NB4 (cell line): ENCODE measurements at regions not wholly inside any gene's neighbourhood (a gene's known extent, or its start where the extent isn't known, plus 50 kb on each side); places are given as distances from the start of the nearest gene placed in this dataset.

ENCODE experiments used
- DNase-seq: peaks from one replicate; pipeline ENCODE4 v3.0.0; 2010; ENCODE audit warnings: low read depth
- H3K4me3 ChIP-seq: one replicate; pipeline ENCODE4 v1.5.1; 2011; ENCODE audit warnings: mild to moderate bottlenecking, low read depth, low read length, moderate library complexity
- CTCF ChIP-seq: IDR thresholded peaks from one replicate; pipeline ENCODE4 v1.5.1; 2012; ENCODE audit warnings: low read depth, low read length
- MAX ChIP-seq: IDR thresholded peaks from 2 replicates; pipeline ENCODE4 v1.6.1; 2011; ENCODE audit warnings: low read depth, low read length
- MYC ChIP-seq: IDR thresholded peaks from 2 replicates; pipeline ENCODE4 v1.6.1; 2011; ENCODE audit warnings: low read depth, low read length
- POLR2A ChIP-seq: IDR thresholded peaks from 2 replicates; pipeline ENCODE4 v1.6.1; 2011; ENCODE audit warnings: mild to moderate bottlenecking; ENCODE audit not compliant: insufficient read length; ENCODE audit errors: extremely low read depth

- DNase-seq = no peak
- TF ChIP-seq MAX (no peak), CTCF (no peak), POLR2A (no peak), MYC (no peak)
- no peak overlapping the region for H3K4me3 ChIP-seq
These were observed 606.7 kb downstream of the STIM2 start for GRCh38 chr4:27467351-27467750.

GRCh38 chr4:27472364-27472763 is 611.7 kb downstream of the STIM2 start:
- H3K4me3 ChIP-seq = no peak overlapping the region
- TF ChIP-seq MAX (no peak), CTCF (no peak), POLR2A (no peak), MYC (no peak)
- DNase-seq = no peak

GRCh38 chr4:27474691-27475090 is 614.0 kb downstream of the STIM2 start:
- DNase-seq = no peak
- TF ChIP-seq MAX = no peak
- no peak for TF ChIP-seq MYC
- TF ChIP-seq CTCF = no peak
- TF ChIP-seq POLR2A = no peak
- H3K4me3 ChIP-seq = no peak overlapping the region

- no peak for DNase-seq
- TF ChIP-seq MAX (no peak), CTCF (no peak), POLR2A (no peak), MYC (no peak)
- H3K4me3 ChIP-seq = no peak overlapping the region
These were observed 623.6 kb downstream of the STIM2 start for GRCh38 chr4:27484216-27484615.

GRCh38 chr4:27490315-27490714 is 629.7 kb downstream of the STIM2 start:
- no peak for TF ChIP-seq MAX
- no peak for TF ChIP-seq MYC
- TF ChIP-seq CTCF = no peak
- TF ChIP-seq POLR2A = no peak
- H3K4me3 ChIP-seq = no peak overlapping the region
- no peak for DNase-seq

GRCh38 chr4:27490766-27491165 is 630.1 kb downstream of the STIM2 start:
- H3K4me3 ChIP-seq = no peak overlapping the region
- no peak for TF ChIP-seq MAX
- no peak for DNase-seq
